GM23338 (cell line): ENCODE measurements at regions not wholly inside any gene's neighbourhood (a gene's known extent, or its start where the extent isn't known, plus 50 kb on each side); places are given as distances from the start of the nearest gene placed in this dataset.

Experiments
- ATAC-seq: fragments of 200-7000 bp; cut with Tn5 transposase; 3 replicates; pipeline ENCODE4 v1.9.1; 2020
- DNase-seq: peaks from one replicate; pipeline ENCODE4 v3.0.0-alpha.2; 2015; ENCODE audit warnings: low spot score
- H2AFZ ChIP-seq: fragments of 200-600 bp; sonication (generic); 2 replicates; pipeline ENCODE4 v1.8.0; 2016; ENCODE audit warnings: antibody characterized with exemption, mild to moderate bottlenecking, moderate library complexity
- H3F3A ChIP-seq: fragments of 200-600 bp; sonication (generic); replicated peaks from 2 replicates; pipeline ENCODE4 v1.8.0; 2017; ENCODE audit warnings: antibody characterized with exemption, mixed run types, low read depth
- H3K27ac ChIP-seq: fragments of 200-600 bp; sonication (generic); 2 replicates; pipeline ENCODE4 v1.6.1; 2016; ENCODE audit warnings: low read depth
- H3K27me3 ChIP-seq: fragments of 200-600 bp; sonication (generic); 2 replicates; pipeline ENCODE4 v1.8.0; 2016; ENCODE audit warnings: mild to moderate bottlenecking, mixed run types, moderate library complexity; ENCODE audit not compliant: insufficient read depth
- H3K36me3 ChIP-seq: fragments of 200-600 bp; sonication (generic); 2 replicates; pipeline ENCODE4 v1.8.0; 2016; ENCODE audit warnings: mild to moderate bottlenecking; ENCODE audit not compliant: insufficient read depth
- H3K4me1 ChIP-seq: fragments of 200-600 bp; sonication (generic); 2 replicates; pipeline ENCODE4 v1.8.0; 2016; ENCODE audit warnings: mild to moderate bottlenecking, moderate library complexity; ENCODE audit not compliant: insufficient read depth
- H3K4me2 ChIP-seq: fragments of 200-600 bp; sonication (generic); 2 replicates; pipeline ENCODE4 v1.7.1; 2017; ENCODE audit warnings: mixed run types
- H3K4me3 ChIP-seq: fragments of 200-600 bp; sonication (generic); 2 replicates; pipeline ENCODE4 v1.6.1; 2016; ENCODE audit warnings: mixed run types
- H3K79me2 ChIP-seq: fragments of 200-600 bp; sonication (generic); replicated peaks from 2 replicates; pipeline ENCODE4 v1.8.0; 2017; ENCODE audit warnings: mild to moderate bottlenecking; ENCODE audit not compliant: insufficient read depth
- H3K9me2 ChIP-seq: fragments of 200-600 bp; sonication (generic); 2 replicates; pipeline ENCODE4 v1.8.0; 2017; ENCODE audit not compliant: insufficient read depth
- H4K20me1 ChIP-seq: fragments of 200-600 bp; sonication (generic); replicated peaks from 2 replicates; pipeline ENCODE4 v1.8.0; 2017; ENCODE audit warnings: mild to moderate bottlenecking; ENCODE audit not compliant: insufficient read depth
- H3K27ac Mint-ChIP-seq: 2 replicates; pipeline ENCODE4 v1.8.0; 2020; ENCODE audit warnings: inconsistent platforms, mild to moderate bottlenecking, moderate library complexity, mixed read lengths
- H3K27me3 Mint-ChIP-seq: 3 replicates; pipeline ENCODE4 v1.8.0; 2022; ENCODE audit warnings: low read depth, mild to moderate bottlenecking, moderate library complexity, mixed read lengths, inconsistent platforms; ENCODE audit not compliant: insufficient read depth, poor library complexity
- H3K36me3 Mint-ChIP-seq: 3 replicates; pipeline ENCODE4 v1.8.0; 2021; ENCODE audit warnings: low read depth, mild to moderate bottlenecking, inconsistent platforms, moderate library complexity, mixed read lengths
- H3K4me1 Mint-ChIP-seq: 3 replicates; pipeline ENCODE4 v1.8.0; 2020; ENCODE audit warnings: mild to moderate bottlenecking, inconsistent platforms, mixed read lengths
- H3K4me3 Mint-ChIP-seq: 3 replicates; pipeline ENCODE4 v1.8.0; 2021; ENCODE audit warnings: moderate library complexity, mild to moderate bottlenecking, inconsistent platforms, mixed read lengths
- H3K9me3 Mint-ChIP-seq: 3 replicates; pipeline ENCODE4 v1.8.0; 2020; ENCODE audit warnings: moderate library complexity, mild to moderate bottlenecking, inconsistent platforms, mixed read lengths
- CREB1 ChIP-seq: fragments of 250-450 bp; sonication (Bioruptor Pico); IDR thresholded peaks from 2 replicates; pipeline ENCODE4 v1.5.0; 2020; ENCODE audit warnings: low read depth, mild to moderate bottlenecking, moderate library complexity
- CTCF ChIP-seq, 2 experiments: fragments of 200-600 bp in 1 of 2; sonication (generic) in 1 of 2; conservative IDR thresholded peaks; 2 replicates each; pipeline versions ENCODE4 v1.5.1 to v1.6.1; 2016 to 2017; ENCODE audit warnings: antibody characterized with exemption in 2 of 2, low read depth in 2 of 2, mild to moderate bottlenecking in 2 of 2, moderate library complexity in 1 of 2
- EZH2 ChIP-seq: fragments of 200-600 bp; sonication (generic); IDR thresholded peaks from one replicate; pipeline ENCODE4 v1.8.0; 2017; ENCODE audit warnings: antibody characterized with exemption, mild to moderate bottlenecking, low read depth; ENCODE audit not compliant: unreplicated experiment
- EZH2phosphoT487 ChIP-seq: fragments of 200-600 bp; sonication (generic); IDR thresholded peaks from one replicate; pipeline ENCODE4 v1.8.1; 2018; ENCODE audit warnings: antibody characterized with exemption; ENCODE audit not compliant: unreplicated experiment
- JUNB ChIP-seq: IDR thresholded peaks from one replicate; pipeline ENCODE4 v1.6.1; 2016; ENCODE audit warnings: antibody characterized with exemption; ENCODE audit not compliant: unreplicated experiment
- NANOG ChIP-seq: IDR thresholded peaks from 2 replicates; pipeline ENCODE4 v1.6.1; 2016; ENCODE audit warnings: antibody characterized with exemption, borderline replicate concordance
- POLR2AphosphoS5 ChIP-seq: IDR thresholded peaks from 2 replicates; pipeline ENCODE4 v1.6.1; 2016; ENCODE audit warnings: antibody characterized with exemption, low read depth
- REST ChIP-seq: IDR thresholded peaks from one replicate; pipeline ENCODE4 v1.6.1; 2018; ENCODE audit warnings: antibody characterized with exemption; ENCODE audit not compliant: unreplicated experiment
- STAT1 ChIP-seq: IDR thresholded peaks from one replicate; pipeline ENCODE4 v1.6.1; 2016; ENCODE audit warnings: antibody characterized with exemption; ENCODE audit not compliant: unreplicated experiment
- ZNF114 ChIP-seq: fragments of 250-450 bp; sonication (Bioruptor Pico); IDR thresholded peaks from 2 replicates; pipeline ENCODE4 v1.5.0; 2020; ENCODE audit warnings: mild to moderate bottlenecking, moderate library complexity
- ZNF462 ChIP-seq: fragments of 250-450 bp; sonication (Bioruptor Pico); IDR thresholded peaks from 2 replicates; pipeline ENCODE4 v1.5.0; 2020; ENCODE audit warnings: mild to moderate bottlenecking, moderate library complexity

- TF ChIP-seq EZH2 (no peak), CTCF (conservative IDR thresholded peaks at IDR 0.05; ENCODE audit: low read depth in 2 of 2) (no peak), STAT1 (no peak), ZNF114 (CRISPR knock-in tag) (no peak), NANOG (no peak)
Measured at GRCh38 chr10:54983255-54983654, 182.2 kb upstream of the PCDH15 start (continued).

GRCh38 chr10:54962134-54962900 lies 161.3 kb upstream of the PCDH15 start:
- no peaks in the 10 kb centered on the region for H3K4me1 Mint-ChIP-seq
- peaks cover 7% of the 10 kb centered on the region; the same call in 2 of the 3 replicates for H3K36me3 Mint-ChIP-seq
- Histone ChIP-seq H3K9me2 (peaks cover 5% of the 10 kb centered on the region; the same call in 1 of the 2 replicates), H4K20me1 (no peaks in the 10 kb centered on the region), H3K79me2 (no peaks in the 10 kb centered on the region), H3K4me1 (no peaks in the 10 kb centered on the region), H3K36me3 (no peaks in the 10 kb centered on the region), H3K27ac (no peak overlapping the region), H3K4me3 (no peak overlapping the region), H3K27me3 (no peaks in the 10 kb centered on the region), H3F3A (no peaks in the 10 kb centered on the region), H3K4me2 (no peak overlapping the region), H2AFZ (no peak overlapping the region)
- peaks cover 4% of the 10 kb centered on the region for H3K27me3 Mint-ChIP-seq
- H3K4me3 Mint-ChIP-seq: no peak overlapping the region
- H3K9me3 Mint-ChIP-seq: peaks cover 26% of the 10 kb centered on the region
- ATAC-seq: no peak
- no peak for DNase-seq
- H3K27ac Mint-ChIP-seq: no peak overlapping the region
- TF ChIP-seq NANOG (no peak), CREB1 (no peak), EZH2phosphoT487 (no peak), EZH2 (no peak), POLR2AphosphoS5 (no peak), JUNB (no peak), REST (no peak), ZNF462 (no peak)
